ENCODE measurements at regions not wholly inside any gene's neighbourhood (a gene's known extent, or its start where the extent isn't known, plus 50 kb on each side); places are given as distances from the start of the nearest gene placed in this dataset.

DNA sequence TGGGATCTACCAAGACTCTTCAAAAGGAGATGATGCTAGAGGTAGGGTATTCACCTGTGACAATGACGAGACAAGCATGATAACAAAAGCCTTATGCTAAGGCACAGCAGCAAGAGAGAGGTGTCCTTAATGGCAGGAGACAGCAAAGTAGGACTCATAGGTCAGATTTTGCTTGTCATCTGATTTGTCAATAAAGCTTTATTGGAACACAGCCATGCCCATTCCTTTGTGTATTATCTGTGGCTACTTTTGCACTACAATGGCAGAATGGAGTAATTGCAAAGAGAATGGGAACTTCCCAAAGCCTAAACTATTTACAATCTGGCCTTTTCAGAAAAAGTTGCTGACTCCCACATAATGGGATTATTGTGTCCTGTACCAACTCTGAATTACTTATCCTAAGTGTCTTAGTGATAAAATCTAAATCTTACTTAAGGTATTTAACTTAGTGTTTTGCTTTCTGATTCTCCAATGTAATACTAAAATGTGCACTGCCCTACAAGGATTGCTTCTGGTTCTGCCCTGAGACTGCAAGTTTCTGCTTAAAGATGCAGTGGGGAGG is 221.6 kb downstream of the CDC5L start:
- Mint-ChIP-seq H3K4me3 (no peak overlapping the region), H3K4me1 (ENCODE audit: low read depth) (no peaks in the 10 kb centered on the region), H3K27me3 (ENCODE audit: insufficient read depth) (peaks cover 2% of the 10 kb centered on the region), H3K36me3 (ENCODE audit: low read depth) (no peaks in the 10 kb centered on the region), H3K27ac (no peak overlapping the region), H3K9me3 (no peaks in the 10 kb centered on the region)
- intact Hi-C loops (cut with micrococcal nuclease): no loop called here
- no peak for DNase-seq (ENCODE audit: low spot score)

DNA sequence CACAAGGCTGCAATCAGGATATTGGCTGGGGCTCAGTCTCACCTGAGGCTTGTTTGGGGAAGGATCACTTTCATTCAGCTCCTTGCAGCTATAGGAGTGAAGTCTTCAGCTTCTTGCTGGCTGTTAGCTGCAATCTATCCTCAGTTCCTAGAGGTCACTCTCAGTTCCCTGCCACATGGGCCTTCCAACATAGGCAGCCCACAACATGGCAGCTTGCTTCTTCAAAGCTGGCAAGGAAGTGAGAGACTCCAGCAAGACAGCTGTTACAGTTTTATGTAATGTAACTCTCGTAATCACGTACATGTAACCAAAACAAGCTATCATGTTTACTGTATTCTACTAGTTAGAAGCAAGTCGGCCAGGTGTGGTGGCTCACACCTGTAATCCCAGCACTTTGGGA is 226.9 kb downstream of the CDC5L start:
- intact Hi-C loops (cut with micrococcal nuclease): no loop called here
- no peaks in the 10 kb centered on the region for H3K4me1 Mint-ChIP-seq (ENCODE audit: low read depth)
- peaks cover 4% of the 10 kb centered on the region for H3K27me3 Mint-ChIP-seq (ENCODE audit: insufficient read depth)
- no peaks in the 10 kb centered on the region for H3K9me3 Mint-ChIP-seq
- no peak overlapping the region for H3K27ac Mint-ChIP-seq
- DNase-seq (ENCODE audit: low spot score): no peak
- no peaks in the 10 kb centered on the region for H3K36me3 Mint-ChIP-seq (ENCODE audit: low read depth)
- no peak overlapping the region for H3K4me3 Mint-ChIP-seq

DNA sequence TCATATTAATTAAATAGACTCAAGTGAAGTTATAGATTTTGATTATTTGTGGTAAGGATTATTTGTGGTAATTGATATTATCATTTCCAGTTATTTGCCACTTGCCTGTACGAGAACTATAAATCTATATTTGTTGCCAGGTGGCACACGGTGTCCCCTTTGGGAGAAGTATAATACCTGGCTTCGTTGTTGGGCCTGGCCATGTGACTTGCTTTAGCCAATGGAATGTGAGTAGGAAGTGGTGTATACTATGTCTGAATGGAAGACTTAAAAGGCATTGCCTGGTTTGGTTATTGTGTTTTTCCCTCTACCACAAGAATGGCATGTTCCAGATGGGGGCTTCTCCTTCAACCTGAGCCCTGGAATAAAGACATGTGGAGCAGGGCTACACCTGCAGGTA is 228.1 kb downstream of the CDC5L start:
- H3K27me3 Mint-ChIP-seq (ENCODE audit: insufficient read depth): peaks cover 4% of the 10 kb centered on the region
- no peak for DNase-seq (ENCODE audit: low spot score)
- H3K4me3 Mint-ChIP-seq: no peak overlapping the region
- H3K9me3 Mint-ChIP-seq: no peaks in the 10 kb centered on the region
- H3K36me3 Mint-ChIP-seq (ENCODE audit: low read depth): no peaks in the 10 kb centered on the region
- H3K4me1 Mint-ChIP-seq (ENCODE audit: low read depth): no peaks in the 10 kb centered on the region
- intact Hi-C loops (cut with micrococcal nuclease): no loop called here
- no peak overlapping the region for H3K27ac Mint-ChIP-seq

DNA sequence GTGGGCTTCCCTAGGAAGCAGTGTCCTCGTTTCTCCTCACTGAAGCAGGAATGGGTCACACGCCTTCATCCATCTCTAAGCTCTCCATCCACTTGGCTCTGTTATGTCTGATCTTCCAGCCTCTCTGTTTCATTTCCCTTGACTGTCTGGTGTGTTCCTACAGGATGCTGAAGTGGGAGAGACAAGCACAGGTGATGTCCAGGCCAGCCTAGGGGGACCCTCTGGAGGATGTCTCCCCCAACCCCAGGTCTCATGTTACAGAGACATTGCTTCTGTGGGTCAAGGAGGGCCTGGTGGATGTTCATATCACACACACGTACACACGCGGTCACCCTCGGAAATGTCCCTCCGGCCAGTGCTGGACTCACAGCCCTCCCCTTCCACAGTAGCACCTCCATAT is 229.9 kb downstream of the CDC5L start:
- H3K27ac Mint-ChIP-seq: no peak overlapping the region
- H3K4me3 Mint-ChIP-seq: no peak overlapping the region
- peaks cover 4% of the 10 kb centered on the region for H3K27me3 Mint-ChIP-seq (ENCODE audit: insufficient read depth)
- no peak for DNase-seq (ENCODE audit: low spot score)
- intact Hi-C loops (cut with micrococcal nuclease): no loop called here
- no peaks in the 10 kb centered on the region for H3K36me3 Mint-ChIP-seq (ENCODE audit: low read depth)
- no peaks in the 10 kb centered on the region for H3K9me3 Mint-ChIP-seq
- H3K4me1 Mint-ChIP-seq (ENCODE audit: low read depth): no peaks in the 10 kb centered on the region

DNA sequence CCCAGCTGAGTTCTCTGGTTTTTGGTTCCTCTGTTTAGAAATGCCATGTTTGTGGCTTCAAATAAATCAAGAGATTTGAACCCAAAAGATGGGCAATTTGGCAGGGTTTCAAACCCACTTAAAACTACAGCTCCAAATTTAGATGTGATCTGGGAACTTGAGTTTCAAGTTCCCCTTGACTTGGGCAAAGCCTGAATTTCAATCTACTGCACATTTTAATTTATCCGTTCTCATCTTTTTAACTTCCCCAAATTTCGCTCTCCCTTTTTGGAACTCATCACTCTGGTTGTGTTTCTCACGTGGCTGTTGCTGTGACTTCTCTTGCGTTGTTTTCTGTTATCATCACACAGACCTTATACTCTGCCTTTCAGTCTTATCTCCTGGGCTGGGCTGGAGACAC is 230.9 kb downstream of the CDC5L start:
- H3K4me1 Mint-ChIP-seq (ENCODE audit: low read depth): no peaks in the 10 kb centered on the region

DNA sequence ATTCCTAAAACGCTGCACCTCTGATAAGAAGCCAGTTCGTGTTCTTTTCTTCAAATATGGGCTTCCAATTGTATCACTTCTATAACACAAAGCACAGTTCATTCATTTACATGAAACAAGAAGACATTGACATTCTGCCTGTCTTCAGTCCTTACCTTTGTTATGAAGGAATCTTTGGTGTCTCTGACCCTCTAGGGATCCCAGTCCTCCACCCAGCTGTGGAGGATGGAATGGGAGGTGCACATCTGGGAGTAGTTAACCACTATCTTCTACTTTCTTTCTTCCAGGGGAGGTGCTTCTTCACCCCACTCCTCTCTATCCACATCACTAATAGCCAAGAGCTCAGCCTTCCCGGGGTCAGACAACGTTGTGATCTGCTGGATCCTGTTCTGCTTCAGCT is 233.4 kb downstream of the CDC5L start:
- no peak overlapping the region for H3K27ac Mint-ChIP-seq
- H3K9me3 Mint-ChIP-seq: no peaks in the 10 kb centered on the region
- no peak for DNase-seq (ENCODE audit: low spot score)
- no peak overlapping the region for H3K4me3 Mint-ChIP-seq
- no peaks in the 10 kb centered on the region for H3K36me3 Mint-ChIP-seq (ENCODE audit: low read depth)
- H3K4me1 Mint-ChIP-seq (ENCODE audit: low read depth): no peaks in the 10 kb centered on the region
- intact Hi-C loops (cut with micrococcal nuclease): no loop called here
- peaks cover 9% of the 10 kb centered on the region for H3K27me3 Mint-ChIP-seq (ENCODE audit: insufficient read depth)

More for the DNA sequence above, 230.9 kb downstream of the CDC5L start:
- Mint-ChIP-seq H3K4me3 (no peak overlapping the region), H3K9me3 (no peaks in the 10 kb centered on the region), H3K27me3 (ENCODE audit: insufficient read depth) (peaks cover 2% of the 10 kb centered on the region), H3K36me3 (ENCODE audit: low read depth) (no peaks in the 10 kb centered on the region), H3K27ac (no peak overlapping the region)
- DNase-seq (ENCODE audit: low spot score): no peak
- intact Hi-C loops (cut with micrococcal nuclease): no loop called here

DNA sequence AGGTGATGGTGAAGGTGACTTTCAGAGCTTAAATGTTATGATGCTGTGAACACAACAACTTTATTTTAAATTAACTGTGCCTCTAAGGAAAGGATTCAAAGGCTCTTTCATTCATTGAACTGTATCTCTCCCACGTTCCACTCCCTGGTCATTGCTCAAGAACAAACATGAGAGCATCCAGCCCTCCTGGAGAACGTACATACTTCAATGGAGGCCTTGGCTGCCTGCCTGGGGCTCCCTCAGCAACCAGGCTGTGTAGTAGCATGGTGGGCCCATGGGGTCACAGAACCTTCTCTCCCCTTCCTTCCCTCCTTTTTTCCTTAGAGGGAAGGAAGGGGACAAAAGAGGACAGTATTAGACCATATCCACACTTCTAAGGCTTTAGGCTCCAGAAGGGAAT is 234.3 kb downstream of the CDC5L start:
- Mint-ChIP-seq H3K4me3 (no peak overlapping the region), H3K4me1 (ENCODE audit: low read depth) (no peaks in the 10 kb centered on the region), H3K27ac (no peak overlapping the region), H3K36me3 (ENCODE audit: low read depth) (no peaks in the 10 kb centered on the region), H3K27me3 (ENCODE audit: insufficient read depth) (peaks cover 7% of the 10 kb centered on the region), H3K9me3 (no peaks in the 10 kb centered on the region)
- intact Hi-C loops (cut with micrococcal nuclease): no loop called here
- DNase-seq (ENCODE audit: low spot score): no peak

DNA sequence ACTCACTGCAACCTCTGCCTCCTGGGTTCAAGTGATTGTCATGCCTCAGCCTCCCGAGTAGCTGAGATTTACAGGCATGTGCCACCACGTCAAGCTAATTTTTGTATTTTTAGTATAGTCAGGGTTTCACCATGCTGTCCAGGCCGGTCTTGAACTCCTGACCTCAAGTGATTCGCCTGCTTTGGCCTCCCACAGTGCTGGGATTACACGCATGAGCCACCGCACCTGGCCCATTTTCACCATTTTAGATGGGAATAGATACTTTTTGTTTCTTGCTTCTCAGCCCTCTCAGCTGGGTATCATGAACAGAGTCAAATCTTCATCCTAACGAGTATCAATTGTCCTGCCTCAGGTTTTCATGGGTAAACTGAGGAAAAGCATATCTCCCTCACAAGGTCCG is 235.0 kb downstream of the CDC5L start:
- Mint-ChIP-seq H3K4me3 (no peak overlapping the region), H3K36me3 (ENCODE audit: low read depth) (no peaks in the 10 kb centered on the region)

DNA sequence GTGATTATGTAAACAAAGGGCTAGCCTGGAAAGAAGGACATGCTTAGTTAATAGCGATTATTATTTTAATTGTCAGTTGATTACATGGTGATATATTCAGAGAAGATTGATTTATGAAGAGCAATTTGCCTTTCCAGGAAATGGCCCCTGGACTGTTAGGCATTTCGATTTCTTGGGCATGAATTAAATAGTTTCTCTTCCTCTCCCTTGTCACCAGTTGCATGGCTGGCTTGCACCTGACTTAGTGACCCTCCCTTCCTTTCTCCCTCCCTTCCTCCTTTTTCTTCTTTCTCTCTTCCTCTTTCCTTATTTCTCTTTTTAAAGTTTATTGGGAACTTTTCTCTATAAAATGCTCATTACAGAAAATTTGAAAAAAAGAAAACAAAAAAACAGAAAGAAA is 235.4 kb downstream of the CDC5L start:
- Mint-ChIP-seq H3K9me3 (no peaks in the 10 kb centered on the region), H3K27ac (no peak overlapping the region), H3K36me3 (ENCODE audit: low read depth) (no peaks in the 10 kb centered on the region), H3K4me1 (ENCODE audit: low read depth) (no peaks in the 10 kb centered on the region), H3K27me3 (ENCODE audit: insufficient read depth) (peaks cover 7% of the 10 kb centered on the region), H3K4me3 (no peak overlapping the region)
- intact Hi-C loops (cut with micrococcal nuclease): no loop called here
- no peak for DNase-seq (ENCODE audit: low spot score)

More for the DNA sequence above, 235.0 kb downstream of the CDC5L start:
- intact Hi-C loops (cut with micrococcal nuclease): no loop called here
- peaks cover 7% of the 10 kb centered on the region for H3K27me3 Mint-ChIP-seq (ENCODE audit: insufficient read depth)
- no peaks in the 10 kb centered on the region for H3K9me3 Mint-ChIP-seq
- no peak overlapping the region for H3K27ac Mint-ChIP-seq
- H3K4me1 Mint-ChIP-seq (ENCODE audit: low read depth): no peaks in the 10 kb centered on the region
- no peak for DNase-seq (ENCODE audit: low spot score)

DNA sequence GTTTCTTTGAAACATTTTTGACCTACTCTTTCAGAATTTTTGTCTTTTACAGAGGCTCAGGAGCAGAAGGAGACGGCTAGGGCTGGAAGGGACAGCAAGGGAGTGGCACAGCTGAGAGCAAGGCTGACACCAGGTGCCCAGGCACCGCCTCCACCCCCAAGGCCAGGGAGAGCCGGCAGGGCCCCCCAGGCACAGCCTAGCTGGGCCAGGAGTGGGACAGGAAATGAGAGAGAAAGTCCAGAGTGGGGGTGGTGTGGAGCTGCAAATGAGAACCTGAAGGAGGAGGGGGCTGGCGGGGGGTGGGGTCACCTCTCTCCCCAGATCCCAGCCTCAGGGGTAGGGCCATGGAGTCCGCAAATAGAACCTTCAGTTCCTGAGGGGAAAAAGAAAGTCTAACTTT is 236.7 kb downstream of the CDC5L start:
- Mint-ChIP-seq H3K27me3 (ENCODE audit: insufficient read depth) (peaks cover 10% of the 10 kb centered on the region), H3K4me3 (no peak overlapping the region), H3K4me1 (ENCODE audit: low read depth) (no peaks in the 10 kb centered on the region), H3K36me3 (ENCODE audit: low read depth) (no peaks in the 10 kb centered on the region), H3K9me3 (no peaks in the 10 kb centered on the region), H3K27ac (no peak overlapping the region)
- intact Hi-C loops (cut with micrococcal nuclease): no loop called here
- no peak for DNase-seq (ENCODE audit: low spot score)

DNA sequence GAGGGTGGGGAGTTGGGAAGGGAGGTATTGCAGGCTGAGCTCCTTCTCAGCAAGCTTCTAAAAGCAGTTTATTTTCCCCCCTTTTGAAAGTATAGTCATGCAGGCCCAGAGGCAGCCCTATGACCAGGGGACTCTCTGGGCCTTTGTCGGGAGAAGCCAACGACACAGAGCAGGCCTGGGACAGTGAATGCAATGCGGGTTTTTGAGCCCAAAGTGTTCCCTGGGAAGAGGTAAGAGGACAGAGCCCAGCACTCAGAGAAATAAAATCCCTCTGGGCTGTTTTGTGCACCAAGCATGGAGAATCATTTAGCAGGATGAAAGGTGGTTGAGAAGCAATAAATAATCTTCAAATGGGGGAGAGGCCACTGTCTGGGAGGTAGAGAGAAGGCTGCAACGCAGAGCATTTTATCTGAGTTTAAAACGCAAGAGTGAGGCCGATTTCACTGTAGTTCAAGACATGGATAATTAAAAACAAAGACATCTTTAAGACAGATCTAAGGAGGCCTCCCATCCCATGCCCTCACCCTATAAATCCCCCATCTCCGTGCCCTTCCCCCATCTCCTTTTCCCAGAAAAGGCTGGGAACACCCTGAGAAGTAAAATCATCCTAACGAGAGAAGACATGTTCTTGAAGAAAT is 237.5 kb downstream of the CDC5L start:
- no peak overlapping the region for H3K4me3 Mint-ChIP-seq
- peaks cover under 1% of the 10 kb centered on the region for H3K4me1 Mint-ChIP-seq (ENCODE audit: low read depth)
- DNase-seq (ENCODE audit: low spot score): no peak
- intact Hi-C loops (cut with micrococcal nuclease): no loop called here
- no peaks in the 10 kb centered on the region for H3K9me3 Mint-ChIP-seq
- no peaks in the 10 kb centered on the region for H3K36me3 Mint-ChIP-seq (ENCODE audit: low read depth)
- H3K27ac Mint-ChIP-seq: no peak overlapping the region
- H3K27me3 Mint-ChIP-seq (ENCODE audit: insufficient read depth): peaks cover 10% of the 10 kb centered on the region

DNA sequence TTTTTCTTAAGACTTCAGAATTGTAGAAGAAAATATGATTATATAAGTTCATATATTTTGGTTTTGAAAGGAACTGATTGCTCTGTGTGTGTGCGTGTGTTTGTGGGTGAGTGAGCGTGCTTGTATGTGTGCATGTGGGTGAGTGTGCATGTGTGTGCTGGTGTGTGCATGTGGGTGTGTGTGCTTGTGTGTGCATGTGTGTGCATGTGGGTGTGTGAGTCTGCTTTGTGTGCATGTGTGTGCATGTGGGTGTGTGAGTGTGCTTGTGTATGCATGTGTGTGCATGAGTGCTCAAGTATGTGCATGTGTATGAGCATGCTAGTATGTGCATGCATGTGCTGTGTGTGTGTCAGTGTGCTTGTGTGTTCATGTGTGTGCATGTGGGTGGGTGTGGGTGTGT is 238.5 kb downstream of the CDC5L start:
- Mint-ChIP-seq H3K36me3 (ENCODE audit: low read depth) (no peaks in the 10 kb centered on the region), H3K4me3 (no peak overlapping the region), H3K4me1 (ENCODE audit: low read depth) (peaks cover 9% of the 10 kb centered on the region), H3K27ac (no peak overlapping the region), H3K9me3 (no peaks in the 10 kb centered on the region), H3K27me3 (ENCODE audit: insufficient read depth) (peaks cover 10% of the 10 kb centered on the region)
- no peak for DNase-seq (ENCODE audit: low spot score)
- intact Hi-C loops (cut with micrococcal nuclease): no loop called here

DNA sequence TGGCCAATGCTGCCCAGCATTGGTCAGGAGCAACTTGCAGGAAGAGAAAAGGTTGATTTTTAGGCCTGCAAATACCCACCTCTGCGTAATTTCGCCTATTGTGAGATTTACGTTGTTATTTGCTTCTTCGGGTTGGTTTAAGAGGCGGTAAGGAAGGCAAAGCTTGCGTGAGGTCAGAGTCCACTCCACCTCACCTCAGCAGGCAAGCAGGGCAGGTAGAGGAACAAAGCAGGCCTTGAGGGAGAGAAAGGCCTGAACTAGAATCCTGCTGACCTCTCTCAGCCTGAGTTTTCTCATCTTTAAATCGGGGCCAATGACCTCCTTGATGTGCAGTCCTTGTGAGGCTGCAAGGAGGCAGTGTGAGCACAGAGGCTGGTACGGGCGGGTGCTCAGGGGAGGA is 239.1 kb downstream of the CDC5L start:
- Mint-ChIP-seq H3K27ac (no peak overlapping the region), H3K9me3 (no peaks in the 10 kb centered on the region), H3K27me3 (ENCODE audit: insufficient read depth) (peaks cover 10% of the 10 kb centered on the region), H3K4me1 (ENCODE audit: low read depth) (peaks cover 9% of the 10 kb centered on the region), H3K36me3 (ENCODE audit: low read depth) (no peaks in the 10 kb centered on the region), H3K4me3 (no peak overlapping the region)
- intact Hi-C loops (cut with micrococcal nuclease): no loop called here
- DNase-seq (ENCODE audit: low spot score): no peak
